Keratinocyte (primary cell): ENCODE measurements at regions not wholly inside any gene's neighbourhood (a gene's known extent, or its start where the extent isn't known, plus 50 kb on each side); places are given as distances from the start of the nearest gene placed in this dataset.
A peak's percentile ranks its signal among the peaks of the same experiment; 100 is the strongest.

ENCODE experiments used
- DNase-seq: peaks from one replicate; pipeline ENCODE4 v3.0.0-alpha.2; 2011; ENCODE audit warnings: low read depth, missing footprints, low spot score
- FAIRE-seq: peaks from 2 replicates; lab custom pipeline; 2011; peaks lifted over from hg19 to GRCh38; lab: Jason Lieb, UNC
- H2AFZ ChIP-seq: 2 replicates; pipeline ENCODE4 v1.6.0; 2012; ENCODE audit warnings: low read length, control low read depth, inconsistent platforms; ENCODE audit not compliant: control insufficient read depth
- H3K27ac ChIP-seq: 2 replicates; pipeline ENCODE4 v1.5.1; 2011; ENCODE audit warnings: low read length; ENCODE audit not compliant: control insufficient read depth, insufficient read depth
- H3K27me3 ChIP-seq: 3 replicates; pipeline ENCODE4 v1.6.0; 2011; ENCODE audit warnings: low read length; ENCODE audit not compliant: control insufficient read depth, insufficient read depth; ENCODE audit errors: extremely low read depth
- H3K36me3 ChIP-seq, 2 experiments: 2 replicates in 1 of 2; 3 replicates in 1 of 2; pipeline ENCODE4 v1.5.1; 2011; ENCODE audit warnings: low read length in 2 of 2, mild to moderate bottlenecking in 1 of 2; ENCODE audit not compliant: control insufficient read depth in 2 of 2, insufficient read depth in 2 of 2; ENCODE audit errors: extremely low read depth in 1 of 2
- H3K4me1 ChIP-seq: 3 replicates; pipeline ENCODE4 v1.5.1; 2011; ENCODE audit warnings: low read length; ENCODE audit not compliant: control insufficient read depth, insufficient read depth; ENCODE audit errors: extremely low read depth
- H3K4me2 ChIP-seq: 3 replicates; pipeline ENCODE4 v1.6.0; 2011; ENCODE audit warnings: low read depth, low read length; ENCODE audit not compliant: control insufficient read depth, insufficient read depth; ENCODE audit errors: extremely low read depth
- H3K4me3 ChIP-seq, 3 experiments: fragments of 200-600 bp in 1 of 3; sonication (generic) in 1 of 3; 2 replicates in 2 of 3; 3 replicates in 1 of 3; pipeline ENCODE4 v1.5.1; 2011 to 2016; ENCODE audit warnings: low read length in 3 of 3, mild to moderate bottlenecking in 3 of 3, control low read depth in 2 of 3, inconsistent platforms in 1 of 3, low read depth in 1 of 3, mixed read lengths in 1 of 3, mixed run types in 1 of 3, moderate library complexity in 1 of 3; ENCODE audit not compliant: control insufficient read depth in 2 of 3, insufficient read depth in 2 of 3; ENCODE audit errors: extremely low read depth in 1 of 3
- H3K79me2 ChIP-seq: 2 replicates; pipeline ENCODE4 v1.6.0; 2012; ENCODE audit warnings: low read length; ENCODE audit not compliant: control insufficient read depth, insufficient read depth
- H3K9ac ChIP-seq: 3 replicates; pipeline ENCODE4 v1.6.0; 2011; ENCODE audit warnings: low read length; ENCODE audit not compliant: control insufficient read depth, insufficient read depth; ENCODE audit errors: extremely low read depth
- H3K9me1 ChIP-seq: 3 replicates; pipeline ENCODE4 v1.6.0; 2011; ENCODE audit warnings: low read length; ENCODE audit not compliant: control insufficient read depth, insufficient read depth; ENCODE audit errors: extremely low read depth
- H3K9me3 ChIP-seq: 2 replicates; pipeline ENCODE4 v1.5.1; 2012; ENCODE audit warnings: low read depth, low read length; ENCODE audit not compliant: control insufficient read depth
- H4K20me1 ChIP-seq: 3 replicates; pipeline ENCODE4 v1.6.0; 2011; ENCODE audit warnings: low read length; ENCODE audit not compliant: control insufficient read depth, insufficient read depth; ENCODE audit errors: extremely low read depth
- EZH2 ChIP-seq: IDR thresholded peaks from one replicate; pipeline ENCODE4 v1.6.1; 2012; ENCODE audit warnings: inconsistent platforms, mild to moderate bottlenecking, low read length, moderate library complexity
- dilution Hi-C: fragments of 300-500 bp; cut with MboI; formaldehyde crosslinking; loops from one replicate; pipeline ENCODE4 v1.7.0; 2020; ENCODE audit warnings: low sequenced_read_pairs; ENCODE audit not compliant: extremely low pct_ligation_motif_present
- TF ChIP-seq, protein P1 (sequence below), 3 experiments: IDR thresholded peaks in 1 of 3; conservative IDR thresholded peaks in 1 of 3; optimal IDR thresholded peaks in 1 of 3; 2 replicates in 2 of 3; 3 replicates in 1 of 3; pipeline versions ENCODE3 to v1.5.1; 2011; ENCODE audit warnings: low read length in 3 of 3, mild to moderate bottlenecking in 3 of 3, moderate library complexity in 2 of 3, control low read depth in 1 of 3, inconsistent platforms in 1 of 3; ENCODE audit not compliant: insufficient read depth in 2 of 3; ENCODE audit errors: extremely low read depth in 1 of 3

DNA sequence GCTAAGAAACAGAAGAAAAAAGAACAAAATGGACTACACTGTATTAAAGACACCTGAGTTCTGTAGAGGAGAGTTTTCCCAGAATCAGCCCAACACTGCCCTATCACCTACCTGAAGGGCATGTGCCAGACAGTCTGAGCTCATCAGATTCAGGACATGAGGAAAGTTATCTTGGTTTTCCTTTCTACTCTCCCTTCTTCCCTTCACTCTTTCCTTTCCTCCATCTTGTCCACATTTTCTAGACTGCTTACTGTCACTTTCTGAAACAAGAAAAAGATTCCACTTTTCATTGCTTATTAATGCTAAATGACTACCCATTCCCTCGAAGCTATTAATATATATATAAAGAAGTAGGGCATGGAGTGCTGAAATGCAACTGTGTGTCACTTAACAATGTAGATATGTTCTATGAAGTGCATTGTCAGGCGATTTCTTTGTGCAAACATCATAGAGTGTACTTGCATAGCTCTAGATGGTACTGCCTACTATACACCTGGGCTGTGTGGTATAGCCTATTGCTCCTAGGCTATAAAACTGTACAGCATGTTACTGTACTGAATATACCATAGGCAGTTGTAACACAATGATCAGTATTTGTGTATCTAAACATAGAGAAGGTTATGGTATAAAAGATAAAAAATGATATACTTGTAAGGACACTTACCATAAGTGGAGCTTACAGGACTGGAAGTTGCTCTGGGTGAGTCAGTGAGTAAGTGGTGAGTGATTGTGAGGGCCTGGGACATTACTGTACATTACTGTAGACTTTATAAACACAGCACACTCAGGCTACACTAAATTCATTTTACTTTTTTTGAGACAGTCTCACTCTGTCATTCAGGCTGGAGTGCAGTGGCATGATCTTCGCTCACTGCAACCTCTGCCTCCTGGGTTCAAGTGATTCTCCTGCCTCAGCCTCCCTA is 145.5 kb upstream of the ITGA6 start:
- Histone ChIP-seq H2AFZ (no peak overlapping the region), H3K4me3 (no peak overlapping the region), H3K9me1 (no peaks in the 10 kb centered on the region), H3K27ac (peak overlapping the region; percentile 78), H3K9me3 (no peaks in the 10 kb centered on the region), H3K27me3 (no peaks in the 10 kb centered on the region), H3K9ac (peak overlapping the region; percentile 57), H3K79me2 (no peaks in the 10 kb centered on the region), H3K4me2 (peak overlapping the region; percentile 34), H3K36me3 (no peaks in the 10 kb centered on the region), H4K20me1 (no peaks in the 10 kb centered on the region), H3K4me1 (peaks cover 37% of the 10 kb centered on the region)
- no peak for DNase-seq
- dilution Hi-C loops: no loop called here
- FAIRE-seq: peak; percentile 69
- TF ChIP-seq, protein P1, sequence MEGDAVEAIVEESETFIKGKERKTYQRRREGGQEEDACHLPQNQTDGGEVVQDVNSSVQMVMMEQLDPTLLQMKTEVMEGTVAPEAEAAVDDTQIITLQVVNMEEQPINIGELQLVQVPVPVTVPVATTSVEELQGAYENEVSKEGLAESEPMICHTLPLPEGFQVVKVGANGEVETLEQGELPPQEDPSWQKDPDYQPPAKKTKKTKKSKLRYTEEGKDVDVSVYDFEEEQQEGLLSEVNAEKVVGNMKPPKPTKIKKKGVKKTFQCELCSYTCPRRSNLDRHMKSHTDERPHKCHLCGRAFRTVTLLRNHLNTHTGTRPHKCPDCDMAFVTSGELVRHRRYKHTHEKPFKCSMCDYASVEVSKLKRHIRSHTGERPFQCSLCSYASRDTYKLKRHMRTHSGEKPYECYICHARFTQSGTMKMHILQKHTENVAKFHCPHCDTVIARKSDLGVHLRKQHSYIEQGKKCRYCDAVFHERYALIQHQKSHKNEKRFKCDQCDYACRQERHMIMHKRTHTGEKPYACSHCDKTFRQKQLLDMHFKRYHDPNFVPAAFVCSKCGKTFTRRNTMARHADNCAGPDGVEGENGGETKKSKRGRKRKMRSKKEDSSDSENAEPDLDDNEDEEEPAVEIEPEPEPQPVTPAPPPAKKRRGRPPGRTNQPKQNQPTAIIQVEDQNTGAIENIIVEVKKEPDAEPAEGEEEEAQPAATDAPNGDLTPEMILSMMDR (optimal IDR thresholded peaks at IDR 0.05 in 1 of 3, IDR thresholded peaks at IDR 0.05 in 1 of 3, conservative IDR thresholded peaks at IDR 0.05 in 1 of 3; ENCODE audit: extremely low read depth in 1 of 3, insufficient read depth in 2 of 3, low read length in 3 of 3): no peak
- no peak for TF ChIP-seq EZH2

DNA sequence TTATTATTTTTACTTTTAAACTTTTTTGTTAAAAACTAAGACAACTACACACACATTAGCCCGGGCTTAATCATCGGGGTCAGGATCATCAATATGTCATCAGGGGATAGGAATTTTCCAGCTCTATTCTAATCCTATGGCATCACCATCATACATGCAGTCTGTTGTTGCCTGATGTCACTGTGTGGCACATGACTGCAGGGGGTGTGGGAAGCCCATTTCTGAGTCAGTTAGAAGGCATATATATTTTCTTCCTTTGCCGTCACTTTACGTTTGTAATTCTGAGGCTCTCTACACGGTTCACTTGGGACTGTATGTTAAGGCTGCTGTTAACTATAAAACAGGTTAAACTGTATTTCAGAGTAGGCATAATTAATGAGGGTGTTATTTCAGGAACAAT is 144.4 kb upstream of the ITGA6 start:
- Histone ChIP-seq H3K9ac (no peak overlapping the region), H3K4me2 (peak overlapping the region; percentile 8), H3K9me1 (no peaks in the 10 kb centered on the region), H3K4me1 (peaks cover 37% of the 10 kb centered on the region), H2AFZ (no peak overlapping the region), H4K20me1 (no peaks in the 10 kb centered on the region), H3K27ac (peak overlapping the region; percentile 78), H3K9me3 (no peaks in the 10 kb centered on the region), H3K36me3 (no peaks in the 10 kb centered on the region), H3K4me3 (no peak overlapping the region), H3K27me3 (no peaks in the 10 kb centered on the region), H3K79me2 (no peaks in the 10 kb centered on the region)
- dilution Hi-C loops: no loop called here
- FAIRE-seq (peak; percentile 76), DNase-seq (peak; percentile 75)
- TF ChIP-seq, protein P1 (optimal IDR thresholded peaks at IDR 0.05 in 1 of 3, IDR thresholded peaks at IDR 0.05 in 1 of 3, conservative IDR thresholded peaks at IDR 0.05 in 1 of 3; ENCODE audit: extremely low read depth in 1 of 3, insufficient read depth in 2 of 3, low read length in 3 of 3): peak in 1 of 3 experiments; percentile 39
- TF ChIP-seq EZH2: no peak
